Endothelial cell of umbilical vein (primary cell): ENCODE measurements at regions not wholly inside any gene's neighbourhood (a gene's known extent, or its start where the extent isn't known, plus 50 kb on each side); places are given as distances from the start of the nearest gene placed in this dataset.

Source experiments
- FOS ChIP-seq: IDR thresholded peaks from 2 replicates; pipeline ENCODE4 v1.6.1; 2011; ENCODE audit warnings: mild to moderate bottlenecking, low read length, moderate library complexity, borderline replicate concordance; ENCODE audit not compliant: insufficient read depth
- JUN ChIP-seq: IDR thresholded peaks from 2 replicates; pipeline ENCODE4 v1.6.1; 2011; ENCODE audit warnings: borderline replicate concordance, low read depth; ENCODE audit not compliant: insufficient read length, insufficient read depth
- MYC ChIP-seq: IDR thresholded peaks from one replicate; pipeline ENCODE4 v1.6.1; 2011; ENCODE audit warnings: mild to moderate bottlenecking, low read depth, low read length
- POLR2A ChIP-seq: IDR thresholded peaks from 2 replicates; pipeline ENCODE4 v1.6.1; 2012; ENCODE audit warnings: low read depth, mild to moderate bottlenecking, control low read depth, low read length
- POLR2AphosphoS5 ChIP-seq: IDR thresholded peaks from 2 replicates; pipeline ENCODE4 v1.6.1; 2012; ENCODE audit warnings: low read depth, mild to moderate bottlenecking, control low read depth, low read length, moderate library complexity; ENCODE audit not compliant: insufficient read depth
- TF ChIP-seq, protein P1 (sequence below), 2 donors: IDR thresholded peaks; 1 replicate in 1 of 2; 2 replicates in 1 of 2; pipeline ENCODE4 v1.5.1; 2011; ENCODE audit warnings: low read length in 2 of 2, mild to moderate bottlenecking in 2 of 2, moderate library complexity in 2 of 2, control low read depth in 1 of 2, inconsistent platforms in 1 of 2, low read depth in 1 of 2; ENCODE audit not compliant: insufficient read depth in 1 of 2; ENCODE audit errors: extremely low read depth in 1 of 2
- TF ChIP-seq, protein P2 (sequence below): IDR thresholded peaks from 2 replicates; pipeline ENCODE4 v1.6.1; 2011; ENCODE audit not compliant: insufficient read depth, insufficient read length

DNA sequence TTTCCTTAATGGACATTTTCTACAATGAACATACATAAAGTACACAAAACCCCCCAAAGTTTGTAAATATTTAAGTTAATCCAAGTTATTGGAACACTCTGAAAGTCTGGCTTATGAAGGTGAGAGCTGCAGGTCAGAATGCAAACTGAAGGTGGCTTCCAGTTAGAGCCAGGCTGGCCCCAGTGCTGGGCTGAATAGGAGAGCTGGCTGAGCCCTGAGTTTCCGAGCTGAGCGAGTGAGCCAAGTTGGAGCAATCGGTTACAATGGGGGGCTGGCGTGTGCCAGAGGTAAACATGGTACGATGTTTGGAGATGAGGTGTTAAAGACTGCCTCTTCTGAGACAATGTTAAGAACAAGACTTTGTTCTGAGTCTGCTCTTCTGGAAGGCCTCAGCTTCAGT, 230.8 kb upstream of the MCTP2 start:
- TF ChIP-seq, protein P1, sequence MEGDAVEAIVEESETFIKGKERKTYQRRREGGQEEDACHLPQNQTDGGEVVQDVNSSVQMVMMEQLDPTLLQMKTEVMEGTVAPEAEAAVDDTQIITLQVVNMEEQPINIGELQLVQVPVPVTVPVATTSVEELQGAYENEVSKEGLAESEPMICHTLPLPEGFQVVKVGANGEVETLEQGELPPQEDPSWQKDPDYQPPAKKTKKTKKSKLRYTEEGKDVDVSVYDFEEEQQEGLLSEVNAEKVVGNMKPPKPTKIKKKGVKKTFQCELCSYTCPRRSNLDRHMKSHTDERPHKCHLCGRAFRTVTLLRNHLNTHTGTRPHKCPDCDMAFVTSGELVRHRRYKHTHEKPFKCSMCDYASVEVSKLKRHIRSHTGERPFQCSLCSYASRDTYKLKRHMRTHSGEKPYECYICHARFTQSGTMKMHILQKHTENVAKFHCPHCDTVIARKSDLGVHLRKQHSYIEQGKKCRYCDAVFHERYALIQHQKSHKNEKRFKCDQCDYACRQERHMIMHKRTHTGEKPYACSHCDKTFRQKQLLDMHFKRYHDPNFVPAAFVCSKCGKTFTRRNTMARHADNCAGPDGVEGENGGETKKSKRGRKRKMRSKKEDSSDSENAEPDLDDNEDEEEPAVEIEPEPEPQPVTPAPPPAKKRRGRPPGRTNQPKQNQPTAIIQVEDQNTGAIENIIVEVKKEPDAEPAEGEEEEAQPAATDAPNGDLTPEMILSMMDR (IDR thresholded peaks at IDR 0.05; ENCODE audit: extremely low read depth in 1 of 2, insufficient read depth in 1 of 2, low read depth in 1 of 2, low read length in 2 of 2): no peak
- TF ChIP-seq MYC (no peak), POLR2A (no peak), POLR2AphosphoS5 (no peak), FOS (no peak), JUN (no peak)
- TF ChIP-seq, protein P2, sequence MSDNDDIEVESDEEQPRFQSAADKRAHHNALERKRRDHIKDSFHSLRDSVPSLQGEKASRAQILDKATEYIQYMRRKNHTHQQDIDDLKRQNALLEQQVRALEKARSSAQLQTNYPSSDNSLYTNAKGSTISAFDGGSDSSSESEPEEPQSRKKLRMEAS: no peak
